ENCODE measurements at regions not wholly inside any gene's neighbourhood (a gene's known extent, or its start where the extent isn't known, plus 50 kb on each side); places are given as distances from the start of the nearest gene placed in this dataset.

DNA sequence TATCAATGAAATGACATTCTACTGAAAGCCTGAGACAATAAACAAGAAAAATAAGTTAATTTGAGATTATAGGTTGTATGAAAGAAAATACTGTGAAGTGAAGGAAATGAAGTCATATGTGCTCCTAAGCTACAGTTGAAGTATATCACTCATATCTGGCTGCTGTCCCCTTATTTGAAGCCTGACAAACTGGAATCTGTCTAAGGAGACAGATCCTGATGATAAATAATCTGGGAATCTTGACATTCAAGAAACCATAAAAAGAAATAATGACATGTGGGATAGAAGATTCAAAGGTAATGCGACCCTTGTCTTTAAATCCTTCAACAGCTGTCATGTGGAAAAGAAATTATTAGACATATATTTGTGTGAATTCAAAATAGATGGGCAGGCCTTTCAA is 424.5 kb upstream of the LMCD1 start:
- CTCF ChIA-PET, result no interaction called here
- ATAC-seq (no peak), DNase-seq (ENCODE audit: low read depth, low spot score) (no peak)
- Histone ChIP-seq H3K36me3 (ENCODE audit: control insufficient read depth, insufficient read depth, low read length) (no peaks in the 10 kb centered on the region), H3K27ac (ENCODE audit: low read length) (no peak overlapping the region), H3K4me1 (ENCODE audit: control insufficient read depth, insufficient read depth, low read length) (no peaks in the 10 kb centered on the region), H3K27me3 (ENCODE audit: control insufficient read depth, insufficient read depth, low read length) (no peaks in the 10 kb centered on the region), H3K4me3 (ENCODE audit: low read depth in 2 of 2, low read length in 2 of 2) (no peak overlapping the region), H3K9me3 (ENCODE audit: control insufficient read depth, insufficient read depth, low read depth, low read length) (no peaks in the 10 kb centered on the region)
- POLR2A ChIA-PET, result no interaction called here
- in situ Hi-C loops (cut with HindIII; ENCODE audit: low pct_unique_long_range_greater_than_20kb, low sequenced_read_pairs), result no loop called here
- BruUV-seq (replicated peaks), result no TSS peak
- intact Hi-C loops (cut with micrococcal nuclease; ENCODE audit: unreplicated experiment), result no loop called here
- TF ChIP-seq, protein P1, sequence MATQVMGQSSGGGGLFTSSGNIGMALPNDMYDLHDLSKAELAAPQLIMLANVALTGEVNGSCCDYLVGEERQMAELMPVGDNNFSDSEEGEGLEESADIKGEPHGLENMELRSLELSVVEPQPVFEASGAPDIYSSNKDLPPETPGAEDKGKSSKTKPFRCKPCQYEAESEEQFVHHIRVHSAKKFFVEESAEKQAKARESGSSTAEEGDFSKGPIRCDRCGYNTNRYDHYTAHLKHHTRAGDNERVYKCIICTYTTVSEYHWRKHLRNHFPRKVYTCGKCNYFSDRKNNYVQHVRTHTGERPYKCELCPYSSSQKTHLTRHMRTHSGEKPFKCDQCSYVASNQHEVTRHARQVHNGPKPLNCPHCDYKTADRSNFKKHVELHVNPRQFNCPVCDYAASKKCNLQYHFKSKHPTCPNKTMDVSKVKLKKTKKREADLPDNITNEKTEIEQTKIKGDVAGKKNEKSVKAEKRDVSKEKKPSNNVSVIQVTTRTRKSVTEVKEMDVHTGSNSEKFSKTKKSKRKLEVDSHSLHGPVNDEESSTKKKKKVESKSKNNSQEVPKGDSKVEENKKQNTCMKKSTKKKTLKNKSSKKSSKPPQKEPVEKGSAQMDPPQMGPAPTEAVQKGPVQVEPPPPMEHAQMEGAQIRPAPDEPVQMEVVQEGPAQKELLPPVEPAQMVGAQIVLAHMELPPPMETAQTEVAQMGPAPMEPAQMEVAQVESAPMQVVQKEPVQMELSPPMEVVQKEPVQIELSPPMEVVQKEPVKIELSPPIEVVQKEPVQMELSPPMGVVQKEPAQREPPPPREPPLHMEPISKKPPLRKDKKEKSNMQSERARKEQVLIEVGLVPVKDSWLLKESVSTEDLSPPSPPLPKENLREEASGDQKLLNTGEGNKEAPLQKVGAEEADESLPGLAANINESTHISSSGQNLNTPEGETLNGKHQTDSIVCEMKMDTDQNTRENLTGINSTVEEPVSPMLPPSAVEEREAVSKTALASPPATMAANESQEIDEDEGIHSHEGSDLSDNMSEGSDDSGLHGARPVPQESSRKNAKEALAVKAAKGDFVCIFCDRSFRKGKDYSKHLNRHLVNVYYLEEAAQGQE (IDR thresholded peaks at IDR 0.05; ENCODE audit: insufficient read depth in 1 of 2, low read depth in 2 of 2, low read length in 1 of 2), result no peak
- TF ChIP-seq SIN3A (IDR thresholded peaks at IDR 0.05; ENCODE audit: borderline replicate concordance, insufficient read depth, low read depth, low read length) (no peak), POLR2AphosphoS5 (IDR thresholded peaks at IDR 0.05; ENCODE audit: low read depth, low read length) (no peak), TCF7L2 (IDR thresholded peaks at IDR 0.05; ENCODE audit: low read depth, low read length) (no peak)
- TF ChIP-seq, protein P2, sequence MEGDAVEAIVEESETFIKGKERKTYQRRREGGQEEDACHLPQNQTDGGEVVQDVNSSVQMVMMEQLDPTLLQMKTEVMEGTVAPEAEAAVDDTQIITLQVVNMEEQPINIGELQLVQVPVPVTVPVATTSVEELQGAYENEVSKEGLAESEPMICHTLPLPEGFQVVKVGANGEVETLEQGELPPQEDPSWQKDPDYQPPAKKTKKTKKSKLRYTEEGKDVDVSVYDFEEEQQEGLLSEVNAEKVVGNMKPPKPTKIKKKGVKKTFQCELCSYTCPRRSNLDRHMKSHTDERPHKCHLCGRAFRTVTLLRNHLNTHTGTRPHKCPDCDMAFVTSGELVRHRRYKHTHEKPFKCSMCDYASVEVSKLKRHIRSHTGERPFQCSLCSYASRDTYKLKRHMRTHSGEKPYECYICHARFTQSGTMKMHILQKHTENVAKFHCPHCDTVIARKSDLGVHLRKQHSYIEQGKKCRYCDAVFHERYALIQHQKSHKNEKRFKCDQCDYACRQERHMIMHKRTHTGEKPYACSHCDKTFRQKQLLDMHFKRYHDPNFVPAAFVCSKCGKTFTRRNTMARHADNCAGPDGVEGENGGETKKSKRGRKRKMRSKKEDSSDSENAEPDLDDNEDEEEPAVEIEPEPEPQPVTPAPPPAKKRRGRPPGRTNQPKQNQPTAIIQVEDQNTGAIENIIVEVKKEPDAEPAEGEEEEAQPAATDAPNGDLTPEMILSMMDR (IDR thresholded peaks at IDR 0.05), result no peak

DNA sequence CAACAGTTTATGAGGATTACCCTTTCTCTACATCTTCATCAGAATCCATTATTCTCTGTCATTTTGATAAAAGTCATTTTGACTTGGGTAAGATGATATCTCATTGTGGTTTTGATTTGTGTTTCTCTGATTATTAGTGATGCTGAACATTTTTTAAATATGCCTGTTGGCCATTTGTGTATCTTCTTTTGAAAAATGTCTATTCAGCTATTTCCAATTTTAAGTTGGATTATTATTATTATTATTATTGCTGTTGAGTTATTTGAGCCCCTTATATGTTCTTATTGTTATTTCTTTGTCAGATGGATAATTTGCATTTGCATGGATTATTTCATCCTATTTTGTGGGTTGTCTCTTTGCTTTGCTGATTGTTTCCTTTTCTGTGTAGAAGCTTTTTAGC is 421.2 kb upstream of the LMCD1 start:
- ATAC-seq (no peak), DNase-seq (ENCODE audit: low read depth, low spot score) (no peak)
- ChIA-PET POLR2A (no interaction called here), CTCF (no interaction called here)
- no peak for TF ChIP-seq SIN3A (IDR thresholded peaks at IDR 0.05; ENCODE audit: borderline replicate concordance, insufficient read depth, low read depth, low read length)
- TF ChIP-seq, protein P2 (IDR thresholded peaks at IDR 0.05), result no peak
- TF ChIP-seq POLR2AphosphoS5 (IDR thresholded peaks at IDR 0.05; ENCODE audit: low read depth, low read length), result no peak
- TF ChIP-seq, protein P1 (IDR thresholded peaks at IDR 0.05; ENCODE audit: insufficient read depth in 1 of 2, low read depth in 2 of 2, low read length in 1 of 2), result no peak
- TF ChIP-seq TCF7L2 (IDR thresholded peaks at IDR 0.05; ENCODE audit: low read depth, low read length), result no peak
- Histone ChIP-seq H3K4me3 (ENCODE audit: low read depth in 2 of 2, low read length in 2 of 2) (no peak overlapping the region), H3K36me3 (ENCODE audit: control insufficient read depth, insufficient read depth, low read length) (no peaks in the 10 kb centered on the region), H3K27me3 (ENCODE audit: control insufficient read depth, insufficient read depth, low read length) (no peaks in the 10 kb centered on the region), H3K9me3 (ENCODE audit: control insufficient read depth, insufficient read depth, low read depth, low read length) (no peaks in the 10 kb centered on the region), H3K27ac (ENCODE audit: low read length) (no peak overlapping the region), H3K4me1 (ENCODE audit: control insufficient read depth, insufficient read depth, low read length) (no peaks in the 10 kb centered on the region)
- in situ Hi-C loops (cut with HindIII; ENCODE audit: low pct_unique_long_range_greater_than_20kb, low sequenced_read_pairs), result no loop called here
- BruUV-seq (replicated peaks), result no TSS peak
- intact Hi-C loops (cut with micrococcal nuclease; ENCODE audit: unreplicated experiment), result no loop called here
